SH-SY5Y (cell line): ENCODE measurements at regions not wholly inside any gene's neighbourhood (a gene's known extent, or its start where the extent isn't known, plus 50 kb on each side); places are given as distances from the start of the nearest gene placed in this dataset.

Source experiments
- GATA2 ChIP-seq: IDR thresholded peaks from 2 replicates; pipeline ENCODE4 v1.6.1; 2011; ENCODE audit warnings: mild to moderate bottlenecking, low read depth, low read length
- GATA3 ChIP-seq: IDR thresholded peaks from 2 replicates; pipeline ENCODE4 v1.6.1; 2011; ENCODE audit warnings: low read depth, mild to moderate bottlenecking, low read length, moderate library complexity

DNA sequence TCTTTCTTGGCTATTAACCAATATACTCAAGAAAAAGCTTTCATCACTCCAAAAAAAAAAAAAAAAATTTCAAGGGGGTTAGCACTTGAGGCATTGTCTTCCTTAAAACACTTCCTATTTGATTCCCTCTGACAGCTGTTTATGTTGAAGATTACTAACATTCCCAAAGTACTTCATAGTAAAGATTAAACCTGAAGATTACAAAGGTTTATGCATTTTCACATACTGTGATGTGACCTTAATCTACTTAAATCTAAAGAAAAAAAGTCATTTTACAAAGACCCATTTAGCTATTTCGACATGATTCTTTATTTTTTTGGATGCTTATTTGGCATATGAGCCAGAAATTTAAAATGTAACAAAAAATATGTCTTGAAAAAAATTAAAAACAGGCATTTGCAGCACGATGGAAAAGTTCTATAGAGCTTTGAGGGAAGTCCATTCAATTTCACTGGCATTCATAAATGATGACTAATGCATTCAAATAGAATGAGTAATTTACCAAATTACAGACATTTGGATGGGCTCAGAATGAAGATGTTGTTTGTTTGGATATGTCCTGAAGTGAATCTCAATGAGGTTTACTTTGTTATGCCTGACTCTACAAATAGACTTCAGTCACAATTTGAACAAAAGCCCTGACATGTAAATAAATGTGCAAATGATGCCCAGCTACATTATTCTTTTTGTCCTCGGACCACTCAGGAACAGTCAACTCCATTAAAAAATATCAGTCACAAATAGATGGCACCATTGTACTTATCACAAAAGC, 674.6 kb upstream of the MARCKS start:
- no peak for TF ChIP-seq GATA3
- no peak for TF ChIP-seq GATA2

DNA sequence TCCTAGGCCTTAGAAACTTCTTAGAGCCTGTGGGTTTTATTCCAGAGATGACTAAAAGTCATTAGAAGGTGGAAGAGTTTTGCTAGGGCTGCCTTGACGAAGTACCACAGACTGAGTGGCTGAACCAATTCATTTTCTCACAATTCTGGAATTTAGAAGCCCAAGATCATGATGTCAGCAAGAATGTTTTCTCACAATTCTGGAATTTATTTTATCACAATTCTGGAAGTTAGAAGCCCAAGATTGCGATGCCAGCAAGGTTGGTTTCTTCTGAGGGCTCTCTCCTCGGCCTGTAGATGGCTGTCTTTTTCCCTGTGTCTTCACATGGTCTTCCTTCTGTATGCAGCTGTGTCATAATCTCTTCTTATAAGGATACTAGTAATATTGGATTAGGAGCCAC, 672.9 kb upstream of the MARCKS start:
- TF ChIP-seq GATA2 (no peak), GATA3 (no peak)

DNA sequence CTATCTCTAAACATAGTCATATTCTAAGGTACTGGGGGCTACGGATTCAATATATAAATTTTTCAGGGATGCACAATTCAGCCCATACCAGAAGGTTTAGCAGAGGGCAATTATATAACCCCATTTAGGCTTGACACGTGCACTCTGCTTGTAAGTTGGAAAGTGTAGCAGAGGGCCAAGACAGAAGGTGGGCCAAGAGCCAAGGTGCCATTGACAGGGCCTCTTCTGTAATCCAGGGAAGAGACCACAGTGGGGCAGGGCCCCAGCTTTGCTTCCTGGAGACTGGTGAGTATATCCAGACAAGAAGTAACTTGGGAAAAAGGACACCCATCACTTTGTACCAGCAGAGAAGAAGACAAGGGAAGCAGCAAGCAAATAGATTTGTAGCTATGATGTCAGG, 672.4 kb upstream of the MARCKS start:
- TF ChIP-seq GATA3 = no peak
- no peak for TF ChIP-seq GATA2

DNA sequence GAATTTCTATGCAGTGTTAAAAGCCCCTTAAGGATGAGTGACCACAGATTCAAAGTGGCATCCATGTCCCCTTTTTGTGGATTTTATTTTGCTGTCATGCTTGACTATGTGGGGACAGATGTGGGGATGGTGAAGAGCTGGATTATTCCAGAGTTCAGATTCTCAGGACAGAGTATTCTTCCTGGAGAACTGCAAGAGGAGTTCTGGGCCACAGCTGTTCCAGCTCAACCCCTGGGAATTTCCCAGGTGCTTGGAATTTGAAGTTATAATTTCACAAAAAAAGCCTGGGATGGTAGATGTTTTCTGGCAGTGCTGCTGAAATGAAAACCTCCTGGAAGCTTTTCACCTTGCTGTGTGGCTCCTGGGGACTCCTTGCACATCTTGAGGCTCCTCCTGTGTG, 671.8 kb upstream of the MARCKS start:
- no peak for TF ChIP-seq GATA2
- TF ChIP-seq GATA3 = no peak

DNA sequence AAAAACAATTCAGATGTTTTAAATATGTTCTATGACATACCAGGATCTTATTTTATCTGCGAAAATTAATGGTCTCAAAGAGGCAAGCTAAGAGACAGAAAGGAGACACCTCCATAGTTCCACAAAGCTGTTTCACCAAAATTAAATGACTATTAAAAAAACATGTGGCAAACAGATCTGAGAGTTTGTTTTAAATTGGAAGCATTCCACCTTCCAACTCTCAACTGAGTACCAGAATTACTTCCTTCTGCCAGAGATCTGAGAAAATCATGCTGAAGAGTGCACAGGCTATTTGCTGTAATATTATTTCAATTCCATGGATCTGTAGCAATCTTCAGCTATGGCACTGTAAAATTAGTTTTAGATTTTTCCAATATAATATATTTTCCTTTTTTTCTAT, 669.5 kb upstream of the MARCKS start:
- TF ChIP-seq GATA2 (no peak), GATA3 (no peak)

DNA sequence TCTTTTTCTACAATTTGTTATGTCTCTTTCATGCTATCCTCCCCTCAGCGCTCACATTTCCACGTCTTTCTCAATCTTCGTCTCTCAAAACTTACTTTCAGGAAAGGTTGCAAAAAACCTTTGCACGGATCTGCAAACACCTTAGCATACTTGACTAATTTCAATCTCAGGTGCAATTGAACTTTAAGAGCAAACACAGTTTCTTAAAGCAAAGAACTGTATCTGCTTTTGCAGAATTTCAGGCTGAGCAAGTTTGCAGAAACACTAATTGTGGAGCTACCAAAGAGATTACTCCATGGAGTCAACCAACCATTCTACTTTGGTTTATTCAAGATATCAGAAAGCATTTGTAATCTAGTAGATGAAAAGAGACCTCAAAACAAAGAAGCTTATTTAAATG, 668.2 kb upstream of the MARCKS start:
- TF ChIP-seq GATA2 (no peak), GATA3 (no peak)

DNA sequence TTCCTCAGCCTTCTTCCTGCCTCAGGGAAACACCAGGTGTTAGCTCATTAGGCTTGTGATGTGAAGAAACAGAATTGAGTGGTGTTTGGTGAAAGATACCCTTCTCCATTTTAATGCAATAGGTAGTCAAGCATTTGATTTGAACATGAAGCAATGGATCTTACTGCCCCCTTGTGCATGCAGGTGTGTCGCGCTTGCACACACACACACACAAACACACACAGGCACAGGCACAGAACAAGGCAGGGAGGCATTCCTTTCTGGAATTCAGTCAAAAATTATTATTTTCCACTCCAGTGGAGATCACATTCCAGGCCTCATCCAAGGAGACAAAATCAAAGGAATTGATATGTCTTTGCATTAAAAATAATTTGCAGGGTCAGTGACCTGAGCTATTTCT, 667.0 kb upstream of the MARCKS start:
- TF ChIP-seq GATA2 (no peak), GATA3 (no peak)

DNA sequence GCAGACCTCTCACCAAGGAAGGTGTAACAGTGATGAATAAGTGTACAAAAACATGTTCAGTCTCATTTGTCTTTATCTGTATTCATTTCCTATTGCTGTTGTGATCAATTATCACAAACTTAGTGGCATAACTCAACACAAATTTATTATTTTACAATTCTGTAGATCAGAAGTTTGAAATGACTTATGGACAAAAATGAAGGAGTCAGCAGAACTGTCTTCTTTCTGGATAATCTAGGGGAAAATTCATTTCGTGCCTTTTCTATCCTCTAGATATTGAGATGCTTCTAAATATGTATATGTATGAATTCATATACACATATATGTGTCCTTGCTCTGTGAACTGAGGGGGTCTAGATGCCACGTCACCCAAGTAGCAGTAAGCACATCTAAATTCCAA, 663.1 kb upstream of the MARCKS start:
- TF ChIP-seq GATA2 = no peak

DNA sequence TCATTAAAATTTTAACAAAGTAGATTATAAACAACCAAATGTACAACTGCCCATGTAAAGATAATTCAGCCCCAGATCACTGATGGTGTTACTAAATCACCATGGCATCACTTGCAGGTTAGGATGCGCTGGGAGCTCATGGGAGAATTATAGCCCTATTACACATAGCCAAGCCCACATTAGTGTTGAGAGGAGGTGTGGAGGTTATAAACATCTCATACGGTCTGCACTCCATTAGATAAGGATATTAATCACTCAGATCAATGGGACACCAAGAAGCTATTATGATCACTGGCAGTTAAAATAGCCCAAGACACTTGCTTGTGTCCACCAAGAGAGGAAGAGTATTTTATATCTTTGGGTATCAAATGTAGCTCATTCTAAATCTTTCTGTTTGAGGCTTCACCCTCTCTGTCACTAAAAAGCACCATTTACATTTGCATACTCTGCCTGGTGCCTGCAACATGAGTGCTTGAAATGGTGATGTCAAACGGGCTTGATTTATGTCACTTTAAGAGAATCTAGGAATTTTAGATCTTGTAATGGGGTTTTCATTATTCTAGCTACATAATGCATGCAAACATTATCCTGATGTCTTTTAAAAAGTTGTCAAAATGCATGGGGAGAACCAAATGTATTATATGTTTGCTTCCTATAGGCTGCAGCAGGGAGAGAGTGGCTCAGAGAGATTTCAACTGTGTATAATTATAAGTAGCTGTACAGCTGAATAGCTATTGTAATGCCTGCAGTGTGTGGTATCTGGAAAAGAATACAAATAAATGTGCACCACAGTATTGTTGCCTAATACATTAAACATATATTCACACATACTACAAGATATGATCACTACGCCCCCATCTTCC, 654.1 kb upstream of the MARCKS start:
- TF ChIP-seq GATA2 = no peak
- TF ChIP-seq GATA3 = no peak

DNA sequence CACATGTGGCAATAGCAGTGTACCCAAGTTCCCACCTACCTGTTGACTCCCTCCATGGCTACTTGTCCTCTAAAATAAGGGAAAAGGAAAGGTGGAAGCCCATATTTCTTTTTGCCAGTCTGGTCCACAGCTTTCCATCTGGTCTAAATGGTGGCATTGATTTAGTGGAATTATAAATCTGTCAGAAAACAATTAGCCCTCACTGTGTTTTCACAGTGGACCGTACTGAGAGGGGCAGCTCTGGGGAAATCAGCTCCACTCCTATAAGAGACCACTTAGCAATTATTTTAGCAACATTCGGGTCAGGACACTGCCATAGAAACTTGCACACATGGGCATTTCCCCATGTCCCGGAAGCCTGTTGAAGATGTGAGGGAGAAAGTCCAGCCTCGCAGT, 653.4 kb upstream of the MARCKS start:
- TF ChIP-seq GATA2 = no peak
- no peak for TF ChIP-seq GATA3

DNA sequence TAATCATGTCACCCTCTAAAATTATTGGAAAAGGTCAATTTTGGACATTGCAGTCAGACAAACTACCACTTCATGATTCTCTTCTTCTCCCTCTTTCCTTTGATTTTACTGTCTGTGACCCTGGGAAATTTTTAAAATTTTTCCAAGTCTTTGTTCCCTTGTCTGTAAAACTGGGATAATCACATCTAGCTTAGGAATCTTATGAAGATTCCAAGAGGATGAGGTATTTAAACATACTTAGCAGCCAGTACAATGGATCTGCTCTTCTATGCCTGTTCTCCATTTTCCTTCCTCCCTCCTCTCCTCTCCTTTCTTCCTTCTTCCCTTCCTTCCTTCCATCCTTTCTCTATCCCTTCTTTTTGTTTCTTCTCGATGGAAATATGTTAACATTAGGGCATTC, 651.6 kb upstream of the MARCKS start:
- TF ChIP-seq GATA2 (no peak), GATA3 (no peak)

DNA sequence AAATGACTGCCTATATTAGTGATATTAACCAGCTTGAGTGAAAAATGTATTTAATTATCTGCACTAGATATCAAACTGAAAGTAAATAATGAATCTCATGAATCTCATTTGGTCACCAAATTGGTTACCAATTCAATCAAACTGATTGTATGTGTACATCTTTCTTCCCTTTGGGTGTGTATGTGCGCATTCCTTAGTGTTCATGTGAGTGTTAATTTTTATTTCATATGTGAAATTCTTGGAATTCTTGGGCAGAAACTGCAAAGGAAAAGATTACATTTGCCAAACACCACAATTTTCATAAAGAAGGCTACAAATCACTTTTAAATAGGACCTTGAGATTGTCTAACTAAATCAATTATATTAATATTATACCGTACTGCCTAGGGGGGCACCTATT, 648.4 kb upstream of the MARCKS start:
- no peak for TF ChIP-seq GATA2
- no peak for TF ChIP-seq GATA3

DNA sequence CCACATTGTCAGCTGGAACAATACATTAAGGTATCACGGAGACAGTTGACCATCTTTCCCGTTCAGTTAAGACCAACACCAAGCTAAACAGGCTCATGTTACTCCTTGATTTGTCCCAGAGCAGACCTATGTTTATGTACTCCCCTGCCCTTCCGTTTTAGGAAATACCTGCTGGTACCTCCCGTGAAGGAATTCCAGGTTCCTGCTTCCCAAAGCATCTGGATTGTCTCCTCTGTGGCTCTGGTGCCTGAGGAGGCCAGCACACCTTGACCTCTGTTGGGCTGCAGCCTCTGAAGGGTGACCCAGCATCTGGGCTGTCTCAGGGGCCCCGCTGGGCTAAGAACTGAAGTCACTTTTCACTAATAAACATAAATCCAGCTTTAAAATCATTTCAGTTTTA, 647.8 kb upstream of the MARCKS start:
- TF ChIP-seq GATA2 = no peak
- TF ChIP-seq GATA3 = no peak

DNA sequence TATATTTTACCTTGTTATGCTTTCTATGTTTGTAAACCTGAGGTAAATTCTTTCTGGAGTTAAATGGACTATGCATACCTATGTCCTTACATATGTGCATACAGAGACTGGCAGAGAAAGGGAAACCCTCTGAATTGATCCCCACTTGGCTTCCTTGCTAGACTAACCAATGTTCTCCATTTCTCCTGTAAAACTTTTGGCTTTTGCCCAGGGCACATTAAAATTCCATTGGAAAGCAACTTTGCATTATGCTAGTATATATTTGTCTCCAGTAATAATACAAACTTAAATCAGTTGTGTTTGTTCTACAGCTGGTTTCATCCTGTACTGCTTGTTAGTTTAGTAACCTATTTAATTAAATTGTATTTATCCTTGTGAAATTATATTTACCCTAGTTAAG, 646.0 kb upstream of the MARCKS start:
- no peak for TF ChIP-seq GATA3
- no peak for TF ChIP-seq GATA2

DNA sequence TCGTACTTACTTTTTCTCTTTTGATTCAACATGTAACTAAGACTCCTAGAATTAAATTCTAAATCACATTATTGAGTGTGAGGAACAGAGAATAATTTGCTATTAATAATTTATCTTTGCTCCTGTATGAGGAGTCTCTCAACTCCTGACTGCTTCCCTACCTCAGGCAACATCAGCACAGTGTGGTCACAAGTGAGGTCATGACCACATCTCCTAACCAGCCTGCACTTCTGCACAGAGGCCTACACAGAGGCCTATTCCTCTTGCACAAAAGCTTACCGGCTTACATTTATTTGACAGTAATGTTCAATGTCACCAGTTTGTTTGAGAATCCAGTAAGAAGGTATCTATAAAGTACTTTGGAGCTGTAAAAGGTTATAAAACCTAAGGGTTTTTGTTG, 637.4 kb upstream of the MARCKS start:
- no peak for TF ChIP-seq GATA2
